ENCODE measurements at regions not wholly inside any gene's neighbourhood (a gene's known extent, or its start where the extent isn't known, plus 50 kb on each side); places are given as distances from the start of the nearest gene placed in this dataset.

DNA sequence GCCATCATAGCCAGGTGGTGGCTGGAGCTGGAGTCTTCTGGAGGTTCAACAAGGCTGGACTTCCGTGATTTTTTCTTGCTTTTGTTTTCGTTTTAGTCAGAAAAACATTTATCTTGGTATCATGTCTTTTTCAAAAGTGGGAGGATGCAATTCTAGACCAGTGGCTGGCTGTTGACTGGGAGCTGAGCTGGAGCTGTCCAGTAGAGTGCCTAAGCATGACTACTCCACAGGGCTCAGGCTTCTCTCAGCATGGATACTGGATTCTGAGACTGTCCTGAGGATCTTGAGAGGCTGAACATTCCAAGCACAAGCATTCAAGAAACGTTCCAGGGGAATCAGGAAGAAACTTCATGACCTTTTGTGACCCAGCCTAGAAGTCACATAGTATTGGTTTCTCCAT lies 598.1 kb downstream of the MID1IP1 start:
- TF ChIP-seq, protein P1, sequence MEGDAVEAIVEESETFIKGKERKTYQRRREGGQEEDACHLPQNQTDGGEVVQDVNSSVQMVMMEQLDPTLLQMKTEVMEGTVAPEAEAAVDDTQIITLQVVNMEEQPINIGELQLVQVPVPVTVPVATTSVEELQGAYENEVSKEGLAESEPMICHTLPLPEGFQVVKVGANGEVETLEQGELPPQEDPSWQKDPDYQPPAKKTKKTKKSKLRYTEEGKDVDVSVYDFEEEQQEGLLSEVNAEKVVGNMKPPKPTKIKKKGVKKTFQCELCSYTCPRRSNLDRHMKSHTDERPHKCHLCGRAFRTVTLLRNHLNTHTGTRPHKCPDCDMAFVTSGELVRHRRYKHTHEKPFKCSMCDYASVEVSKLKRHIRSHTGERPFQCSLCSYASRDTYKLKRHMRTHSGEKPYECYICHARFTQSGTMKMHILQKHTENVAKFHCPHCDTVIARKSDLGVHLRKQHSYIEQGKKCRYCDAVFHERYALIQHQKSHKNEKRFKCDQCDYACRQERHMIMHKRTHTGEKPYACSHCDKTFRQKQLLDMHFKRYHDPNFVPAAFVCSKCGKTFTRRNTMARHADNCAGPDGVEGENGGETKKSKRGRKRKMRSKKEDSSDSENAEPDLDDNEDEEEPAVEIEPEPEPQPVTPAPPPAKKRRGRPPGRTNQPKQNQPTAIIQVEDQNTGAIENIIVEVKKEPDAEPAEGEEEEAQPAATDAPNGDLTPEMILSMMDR (IDR thresholded peaks at IDR 0.05), result no peak
- TF ChIP-seq EP300 (IDR thresholded peaks at IDR 0.05) (no peak), POLR2A (IDR thresholded peaks at IDR 0.05) (no peak)
